GM18858 (cell line): ENCODE measurements at regions not wholly inside any gene's neighbourhood (a gene's known extent, or its start where the extent isn't known, plus 50 kb on each side); places are given as distances from the start of the nearest gene placed in this dataset.

Experiments used
- ATAC-seq: cut with Tn5 transposase; IDR thresholded peaks from one replicate; pipeline ENCODE4 v1.9.1; 2021; ENCODE audit not compliant: unreplicated experiment

- ATAC-seq = no peak
Observed at GRCh38 chr5:2387634-2388325, 363.7 kb downstream of the IRX2 start.

- no peak for ATAC-seq
Observed at GRCh38 chr5:2387250-2387633, 364.2 kb downstream of the IRX2 start.

GRCh38 chr5:2385818-2386217, 365.7 kb downstream of the IRX2 start:
- no peak for ATAC-seq

DNA sequence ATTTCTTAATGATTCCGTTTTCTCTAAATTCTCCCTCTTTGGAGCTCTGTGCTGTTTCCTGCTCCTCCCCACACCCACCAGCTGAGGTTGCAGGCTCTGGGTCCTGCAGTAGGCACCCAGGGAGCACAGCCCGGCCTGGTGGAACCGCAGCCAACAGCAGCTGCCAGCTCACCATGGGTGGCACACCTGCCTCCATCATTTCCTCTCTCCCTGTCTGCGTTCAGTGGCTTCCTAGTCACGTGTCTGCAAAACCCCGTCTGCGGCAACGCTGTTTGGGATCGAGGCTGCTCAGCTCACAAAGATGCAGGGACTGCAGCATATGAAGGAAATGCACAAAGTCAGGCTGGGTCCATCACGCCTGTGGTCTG, 367.8 kb downstream of the IRX2 start:
- no peak for ATAC-seq

DNA sequence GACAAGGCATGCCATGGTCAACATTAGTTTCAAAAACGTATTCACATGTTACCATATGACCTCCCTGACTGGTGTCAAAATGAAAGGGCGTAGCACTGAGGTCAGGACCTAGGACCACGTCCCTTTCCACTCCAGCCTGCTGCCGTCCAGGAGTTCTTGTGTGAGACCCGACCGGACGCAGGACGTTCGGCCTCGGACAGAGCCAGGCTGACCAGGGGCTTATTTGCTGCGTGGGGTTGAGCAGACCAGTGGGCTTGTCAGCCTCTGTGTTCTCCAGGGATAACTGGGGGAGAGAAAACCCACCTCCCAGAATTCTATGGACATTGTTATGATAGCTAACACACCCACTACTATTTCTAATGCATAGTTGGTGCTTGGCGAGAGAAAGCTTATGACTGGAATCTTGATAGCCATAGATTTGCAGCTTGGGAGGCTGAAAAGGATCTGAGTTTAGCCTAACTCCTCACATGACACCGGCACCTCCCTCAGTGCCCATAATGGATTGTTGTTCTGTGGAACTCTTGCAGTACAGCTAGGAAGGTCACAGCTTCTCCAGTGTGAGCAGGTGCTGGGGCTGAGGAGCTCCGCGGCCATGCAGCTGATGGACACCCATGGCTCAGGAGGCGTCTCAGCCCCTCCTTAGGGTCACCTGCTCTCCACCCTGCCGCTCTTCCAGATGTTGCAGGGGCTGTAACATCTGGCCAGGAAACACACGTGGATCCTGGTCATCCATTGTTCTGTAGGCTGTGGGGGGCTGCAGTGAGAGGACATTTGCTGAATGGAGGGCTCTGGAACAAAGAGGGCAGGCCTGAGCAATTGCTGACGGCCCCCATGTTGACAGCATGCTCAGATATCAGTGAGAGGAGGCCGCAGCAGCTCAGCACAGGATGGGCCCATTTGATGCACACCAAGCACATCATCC, 368.4 kb downstream of the IRX2 start:
- ATAC-seq = no peak

GRCh38 chr5:2381861-2382260, 369.6 kb downstream of the IRX2 start:
- ATAC-seq = no peak

- ATAC-seq = no peak
Observed at GRCh38 chr5:2381070-2381469, 370.4 kb downstream of the IRX2 start.

GRCh38 chr5:2378976-2379375, 372.5 kb downstream of the IRX2 start:
- ATAC-seq = no peak

GRCh38 chr5:2378108-2378507, 373.4 kb downstream of the IRX2 start:
- no peak for ATAC-seq

DNA sequence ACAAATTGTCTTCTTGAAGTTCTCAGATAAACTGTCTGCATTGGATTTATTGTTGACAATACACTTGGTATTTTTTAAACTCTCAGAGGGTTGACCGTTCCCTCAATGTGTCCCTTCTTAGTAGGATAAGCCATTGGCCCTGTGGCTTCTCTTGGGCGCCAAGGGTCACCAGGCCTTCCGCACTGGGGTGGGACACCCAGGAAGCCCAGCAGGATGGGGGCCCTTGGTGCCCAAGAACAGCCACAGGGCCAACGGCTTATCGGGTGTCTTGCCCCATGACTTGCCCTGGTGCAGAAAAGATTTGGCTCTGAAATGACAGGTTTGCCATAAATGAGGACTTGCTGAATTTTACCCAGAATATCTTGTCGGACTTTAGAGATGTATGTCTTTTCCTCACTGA, 375.0 kb downstream of the IRX2 start:
- no peak for ATAC-seq

DNA sequence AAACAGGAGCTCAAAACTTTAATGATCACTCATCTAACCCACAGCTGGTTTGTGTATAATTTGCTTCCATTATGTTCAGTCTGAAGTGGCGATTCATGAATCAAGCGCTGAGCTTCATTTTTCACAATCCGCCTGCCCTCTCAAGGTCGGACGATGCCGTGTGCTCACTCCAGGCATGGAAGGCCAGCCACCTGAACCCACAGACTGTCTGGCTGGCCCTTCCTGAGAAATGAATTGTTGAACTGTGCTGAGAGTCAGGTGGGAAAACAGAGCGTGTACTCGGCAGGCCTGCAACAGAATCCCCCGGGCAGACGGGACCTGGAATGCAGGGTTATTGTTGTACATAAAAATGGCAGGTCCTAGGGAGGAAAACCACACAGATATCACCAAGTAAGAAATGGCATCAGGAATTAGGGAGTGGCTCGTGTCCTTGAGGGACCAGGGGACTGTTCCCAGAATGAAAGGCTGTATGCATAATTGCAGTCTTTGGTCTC, 375.7 kb downstream of the IRX2 start:
- ATAC-seq = no peak

- ATAC-seq = no peak
Observed at GRCh38 chr5:2375291-2375690, 376.2 kb downstream of the IRX2 start.

GRCh38 chr5:2374703-2375102, 376.8 kb downstream of the IRX2 start:
- ATAC-seq = no peak

DNA sequence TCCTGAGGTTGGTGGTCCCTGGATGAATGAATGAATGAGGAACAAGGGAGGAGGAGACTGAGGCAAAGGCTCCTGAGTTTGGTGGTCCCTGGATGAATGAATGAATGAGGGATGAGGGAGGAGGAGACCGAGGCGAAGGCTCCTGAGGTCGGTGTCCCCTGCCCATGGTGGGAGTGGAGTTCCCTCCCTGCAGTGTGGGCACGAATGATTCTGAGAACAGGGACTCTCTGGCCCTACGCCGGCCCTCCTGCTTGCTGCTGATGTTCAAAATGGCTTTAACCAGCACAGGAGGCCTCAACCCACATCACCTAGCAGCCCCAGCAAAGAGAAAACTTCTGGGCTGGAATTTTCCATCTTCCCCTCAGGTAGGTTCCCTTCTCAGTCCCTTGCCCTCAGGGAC, 377.8 kb downstream of the IRX2 start:
- no peak for ATAC-seq

GRCh38 chr5:2371419-2371710, 380.1 kb downstream of the IRX2 start:
- ATAC-seq = no peak

DNA sequence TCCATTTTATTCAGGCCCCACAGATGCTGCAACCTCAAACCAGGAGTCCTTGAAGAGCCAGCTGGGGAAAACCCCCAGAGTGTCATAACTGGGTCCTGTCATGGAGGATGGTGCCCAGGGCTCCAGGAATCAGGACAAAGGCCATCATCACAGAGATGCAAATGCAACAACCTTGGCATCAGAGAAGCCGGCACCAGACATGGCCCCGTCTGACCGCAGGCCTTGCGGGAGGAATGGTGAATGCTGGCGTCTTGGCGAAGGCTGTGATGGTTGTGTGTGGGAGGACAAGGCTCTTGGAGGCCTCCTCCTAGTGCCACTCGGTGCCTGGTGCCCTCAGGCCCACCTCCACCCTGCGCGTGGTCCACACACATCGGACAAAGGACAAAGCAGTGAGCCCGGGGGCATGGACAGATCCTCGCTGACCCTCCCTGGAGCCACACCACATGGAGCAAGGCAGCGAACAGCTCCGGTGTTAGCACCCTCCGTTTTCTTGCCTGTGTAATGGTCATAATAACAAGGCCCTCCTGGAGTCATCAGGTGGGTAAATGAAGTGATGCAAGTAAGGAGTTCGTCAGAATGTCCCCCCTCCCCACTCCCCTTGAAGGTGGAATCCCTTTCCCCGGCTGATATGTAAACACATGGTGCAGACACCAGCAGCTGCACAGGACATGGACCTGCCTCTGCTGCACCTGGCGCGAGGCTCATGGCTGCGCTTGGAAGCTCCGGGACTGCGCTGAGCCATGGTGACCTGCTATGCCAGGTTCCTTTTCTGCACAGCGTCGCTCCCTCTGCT, 380.7 kb downstream of the IRX2 start:
- ATAC-seq = no peak

DNA sequence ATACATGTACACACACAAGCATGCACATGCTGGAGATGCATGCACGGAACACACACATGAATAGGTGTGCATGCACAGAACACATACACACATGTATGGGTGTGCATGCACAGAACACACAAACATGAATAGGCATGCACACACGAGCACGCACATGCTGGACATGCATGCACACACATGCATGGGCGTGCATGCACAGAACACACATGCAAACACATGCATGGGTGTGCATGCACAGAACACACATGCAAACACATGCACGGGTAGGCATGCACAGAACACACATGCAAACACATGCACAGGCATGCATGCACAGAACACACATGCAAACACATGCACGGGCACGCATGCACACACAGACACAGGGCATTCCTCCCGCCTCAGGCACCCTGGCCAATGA, 382.3 kb downstream of the IRX2 start:
- ATAC-seq = no peak

- no peak for ATAC-seq
Observed at GRCh38 chr5:2366816-2367215, 384.7 kb downstream of the IRX2 start.

- no peak for ATAC-seq
Observed at GRCh38 chr5:2357309-2357708, 394.2 kb downstream of the IRX2 start.

DNA sequence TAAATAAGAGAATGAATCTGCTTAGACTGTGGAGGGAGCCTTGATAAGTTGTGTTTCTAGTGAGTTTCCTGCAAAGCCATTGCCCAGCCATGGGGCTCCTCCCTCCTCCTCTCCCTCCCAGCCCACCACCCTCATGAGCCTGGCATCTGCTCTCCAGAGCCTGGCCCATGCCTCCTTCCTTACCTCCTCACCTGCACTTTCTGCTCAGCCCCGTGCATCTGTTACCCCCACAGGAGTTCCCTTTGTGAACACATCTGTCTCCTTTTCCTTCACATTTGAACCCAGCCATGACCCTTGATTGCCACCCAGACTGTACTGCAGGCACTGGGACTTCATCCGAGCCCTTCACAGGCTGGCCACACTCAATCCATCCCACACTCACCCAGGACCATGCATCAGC, 395.6 kb downstream of the IRX2 start:
- ATAC-seq = no peak

- ATAC-seq = no peak
Observed at GRCh38 chr5:2353871-2354440, 397.5 kb downstream of the IRX2 start.
